ENCODE measurements at regions not wholly inside any gene's neighbourhood (a gene's known extent, or its start where the extent isn't known, plus 50 kb on each side); places are given as distances from the start of the nearest gene placed in this dataset.

DNA sequence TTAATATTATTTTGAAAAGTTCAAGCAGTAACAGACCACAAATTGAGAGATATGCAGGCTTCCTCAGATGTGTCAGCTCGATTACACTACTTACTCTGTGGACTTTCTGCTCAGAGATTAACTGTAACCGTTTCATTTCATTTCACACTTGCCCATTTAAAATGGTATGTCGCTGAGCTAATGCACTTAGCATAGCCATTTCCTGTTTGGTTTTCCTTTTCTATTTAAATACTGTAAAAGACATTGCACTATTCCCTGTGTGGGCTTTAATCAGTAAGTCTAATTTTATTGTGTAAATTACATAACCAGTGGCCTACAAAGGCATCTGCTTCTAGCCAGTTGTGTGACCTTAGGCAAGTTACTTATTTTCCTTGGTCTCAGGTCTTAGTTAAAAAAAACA is 237.6 kb downstream of the LACC1 start:
- H3K36me3 Mint-ChIP-seq (ENCODE audit: low read depth) = no peaks in the 10 kb centered on the region
- no peak overlapping the region for H3K4me3 Mint-ChIP-seq
- no peak overlapping the region for H3K27ac Mint-ChIP-seq
- H3K9me3 Mint-ChIP-seq = no peaks in the 10 kb centered on the region
- ATAC-seq = no peak
- DNase-seq = no peak
- no peaks in the 10 kb centered on the region for H3K27me3 Mint-ChIP-seq
- H3K4me1 Mint-ChIP-seq = peaks cover 22% of the 10 kb centered on the region

DNA sequence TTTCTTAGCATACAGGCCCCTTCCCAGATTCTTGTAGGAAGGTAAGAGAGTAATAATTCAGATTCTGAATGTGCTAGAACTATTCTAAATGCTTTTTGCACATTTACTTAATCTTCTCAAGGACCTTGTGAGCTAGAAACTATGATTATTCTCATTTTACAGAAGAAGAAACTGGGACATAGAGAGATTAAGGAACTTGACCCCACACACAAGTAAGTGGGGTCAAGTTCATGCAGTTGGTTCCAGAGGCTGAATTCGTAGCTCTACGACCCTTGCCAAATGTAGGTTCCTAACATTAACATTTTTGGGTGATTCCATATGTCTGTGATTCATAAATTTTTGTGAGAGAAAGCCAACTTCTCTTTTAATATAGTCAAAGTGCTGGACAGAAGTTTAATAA is 238.1 kb downstream of the LACC1 start:
- H3K9me3 Mint-ChIP-seq = no peaks in the 10 kb centered on the region
- H3K27me3 Mint-ChIP-seq = no peaks in the 10 kb centered on the region
- DNase-seq (no peak), ATAC-seq (no peak)
- no peaks in the 10 kb centered on the region for H3K36me3 Mint-ChIP-seq (ENCODE audit: low read depth)
- no peak overlapping the region for H3K27ac Mint-ChIP-seq
- no peak overlapping the region for H3K4me3 Mint-ChIP-seq
- H3K4me1 Mint-ChIP-seq = peaks cover 22% of the 10 kb centered on the region

DNA sequence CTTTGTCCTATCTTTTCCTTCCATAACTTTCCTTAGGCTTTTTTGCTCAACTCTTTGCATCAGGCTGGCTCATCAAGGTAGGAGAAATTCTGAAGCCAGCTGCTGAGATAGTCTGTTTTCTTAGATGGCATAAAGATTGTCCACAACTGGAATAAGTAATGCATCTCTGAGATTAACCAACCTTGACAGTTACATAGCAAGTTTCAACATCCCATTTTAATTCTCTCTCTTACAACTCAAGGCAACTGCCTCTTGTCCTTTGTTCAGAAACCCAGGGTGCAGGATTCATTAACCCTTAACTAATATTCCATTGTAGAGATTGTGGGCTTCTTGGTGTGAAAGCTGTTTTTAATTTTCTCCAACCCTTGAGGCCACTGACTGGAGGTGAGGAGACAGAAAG is 239.2 kb downstream of the LACC1 start:
- Mint-ChIP-seq H3K4me3 (no peak overlapping the region), H3K9me3 (peaks cover 9% of the 10 kb centered on the region), H3K27ac (no peak overlapping the region), H3K27me3 (no peaks in the 10 kb centered on the region), H3K36me3 (ENCODE audit: low read depth) (no peaks in the 10 kb centered on the region), H3K4me1 (peaks cover 19% of the 10 kb centered on the region)
- ATAC-seq = no peak
- no peak for DNase-seq

DNA sequence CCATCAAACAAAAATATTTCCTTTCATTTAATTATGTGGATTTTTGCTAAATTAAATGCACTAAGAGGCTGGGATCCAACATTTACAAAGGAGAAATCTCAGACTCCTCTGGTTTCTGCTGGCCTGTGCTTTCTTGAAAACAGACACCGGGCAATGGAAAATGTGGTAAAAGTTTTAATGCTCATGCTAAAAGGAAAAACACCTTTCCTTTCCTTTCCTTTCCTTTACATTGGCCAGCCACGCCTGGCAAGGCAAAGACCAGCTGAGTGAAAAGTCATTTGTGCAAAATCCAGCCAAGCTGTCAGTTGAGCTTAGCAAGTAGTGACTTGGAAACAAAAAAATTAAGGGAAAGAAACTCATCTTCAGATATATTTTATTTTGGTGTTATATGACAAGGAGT is 240.3 kb downstream of the LACC1 start:
- H3K36me3 Mint-ChIP-seq (ENCODE audit: low read depth) = no peaks in the 10 kb centered on the region
- H3K27ac Mint-ChIP-seq = no peak overlapping the region
- peaks cover 18% of the 10 kb centered on the region for H3K9me3 Mint-ChIP-seq
- H3K4me1 Mint-ChIP-seq = peaks cover 19% of the 10 kb centered on the region
- DNase-seq = no peak
- H3K27me3 Mint-ChIP-seq = no peaks in the 10 kb centered on the region
- no peak for ATAC-seq
- no peak overlapping the region for H3K4me3 Mint-ChIP-seq

DNA sequence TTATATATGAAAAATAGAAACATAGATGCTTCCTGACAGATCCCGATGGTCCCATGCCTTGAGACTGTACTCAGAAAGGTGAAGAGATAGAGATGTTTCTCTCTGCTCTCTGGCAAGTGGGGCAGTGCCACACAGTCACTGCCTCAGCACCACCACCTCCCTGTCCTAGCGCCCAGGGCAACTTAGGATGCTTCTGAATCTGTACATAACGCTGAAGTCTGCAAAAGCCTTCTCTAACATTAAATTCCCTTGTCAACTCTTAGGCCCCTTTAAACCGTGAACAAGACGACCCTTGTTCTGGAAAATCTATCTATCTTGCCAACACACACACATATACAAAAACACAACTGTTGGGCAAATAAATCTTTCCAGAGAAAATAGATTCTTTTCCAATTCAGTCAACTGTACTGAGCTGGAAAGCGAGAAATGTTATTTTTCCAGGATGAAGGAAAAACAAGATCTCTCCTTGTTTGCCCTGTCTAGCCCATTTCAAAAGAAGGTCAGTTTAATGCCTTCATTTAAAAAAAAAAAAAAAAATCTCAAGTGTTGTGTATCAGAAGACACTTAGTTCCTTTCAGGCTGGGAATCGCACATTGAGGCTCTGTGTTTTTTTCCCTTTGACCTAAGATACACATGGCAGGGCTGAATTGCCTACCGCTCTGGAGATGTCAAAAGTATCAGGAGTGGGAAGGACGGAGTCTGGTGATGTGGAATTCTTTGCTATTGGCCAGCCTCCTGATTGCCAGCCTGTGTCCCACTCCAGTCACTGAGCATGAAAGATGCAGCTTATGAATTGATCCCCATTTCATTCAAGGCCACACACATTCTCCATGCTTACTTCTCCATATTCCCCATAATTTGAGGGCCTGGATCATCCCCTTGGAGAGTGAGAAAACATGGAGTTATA is 241.4 kb downstream of the LACC1 start:
- no peak for DNase-seq
- no peaks in the 10 kb centered on the region for H3K36me3 Mint-ChIP-seq (ENCODE audit: low read depth)

DNA sequence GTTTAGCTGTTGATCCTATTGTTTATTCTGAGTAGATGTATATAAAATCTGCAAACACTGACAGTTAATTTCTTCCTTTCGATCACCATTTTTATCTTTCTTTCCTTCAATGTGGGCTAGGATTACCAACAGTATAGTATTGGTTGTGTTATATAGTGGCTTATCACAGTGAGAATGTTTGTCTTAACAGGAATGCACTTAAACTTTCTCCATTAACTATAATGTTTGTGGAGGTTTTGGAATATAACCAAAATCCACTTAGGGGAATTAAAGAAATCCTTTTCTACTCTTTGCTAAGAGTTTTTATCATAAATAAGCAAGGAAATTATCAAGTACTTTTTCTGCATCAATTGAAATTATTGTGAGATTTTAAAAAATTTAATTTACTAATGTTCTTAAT is 244.6 kb downstream of the LACC1 start:
- Mint-ChIP-seq H3K27ac (no peak overlapping the region), H3K4me1 (no peaks in the 10 kb centered on the region)
- DNase-seq = no peak

More for the DNA sequence above, 241.4 kb downstream of the LACC1 start:
- peaks cover 19% of the 10 kb centered on the region for H3K4me1 Mint-ChIP-seq
- H3K27ac Mint-ChIP-seq = no peak overlapping the region
- H3K4me3 Mint-ChIP-seq = no peak overlapping the region
- ATAC-seq = no peak
- H3K27me3 Mint-ChIP-seq = no peaks in the 10 kb centered on the region
- peaks cover 18% of the 10 kb centered on the region for H3K9me3 Mint-ChIP-seq

DNA sequence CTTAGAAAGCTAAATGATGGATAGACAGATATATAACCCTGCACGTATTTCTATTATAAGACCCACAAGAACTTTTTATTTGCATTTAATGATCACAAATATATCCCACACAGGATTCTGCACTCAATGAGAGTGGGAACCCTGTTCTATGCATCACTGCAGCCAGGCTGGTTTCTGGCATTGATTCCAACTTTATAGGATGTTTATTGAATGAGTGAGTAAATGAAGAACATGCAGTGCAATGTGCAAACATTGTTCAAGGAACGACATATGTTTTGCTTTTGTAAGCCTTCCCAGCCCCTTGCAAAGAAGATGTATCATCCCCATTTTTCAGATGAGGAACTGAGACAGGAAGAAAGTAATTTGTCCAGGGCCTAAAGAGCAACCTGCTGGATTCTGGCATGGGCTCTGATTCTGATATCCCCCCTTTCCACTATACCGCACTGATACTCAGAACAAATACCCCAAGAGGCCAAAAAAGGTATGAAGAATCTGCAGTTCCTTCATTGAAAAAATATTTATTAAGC is 246.3 kb downstream of the LACC1 start:
- Mint-ChIP-seq H3K4me1 (no peaks in the 10 kb centered on the region), H3K27me3 (peaks cover 8% of the 10 kb centered on the region), H3K4me3 (no peak overlapping the region), H3K27ac (no peak overlapping the region), H3K9me3 (peaks cover 18% of the 10 kb centered on the region), H3K36me3 (ENCODE audit: low read depth) (no peaks in the 10 kb centered on the region)
- ATAC-seq (no peak), DNase-seq (no peak)

More for the DNA sequence above, 244.6 kb downstream of the LACC1 start:
- Mint-ChIP-seq H3K36me3 (ENCODE audit: low read depth) (no peaks in the 10 kb centered on the region), H3K9me3 (peaks cover 18% of the 10 kb centered on the region), H3K27me3 (peaks cover 2% of the 10 kb centered on the region), H3K4me3 (no peak overlapping the region)
- ATAC-seq = no peak

DNA sequence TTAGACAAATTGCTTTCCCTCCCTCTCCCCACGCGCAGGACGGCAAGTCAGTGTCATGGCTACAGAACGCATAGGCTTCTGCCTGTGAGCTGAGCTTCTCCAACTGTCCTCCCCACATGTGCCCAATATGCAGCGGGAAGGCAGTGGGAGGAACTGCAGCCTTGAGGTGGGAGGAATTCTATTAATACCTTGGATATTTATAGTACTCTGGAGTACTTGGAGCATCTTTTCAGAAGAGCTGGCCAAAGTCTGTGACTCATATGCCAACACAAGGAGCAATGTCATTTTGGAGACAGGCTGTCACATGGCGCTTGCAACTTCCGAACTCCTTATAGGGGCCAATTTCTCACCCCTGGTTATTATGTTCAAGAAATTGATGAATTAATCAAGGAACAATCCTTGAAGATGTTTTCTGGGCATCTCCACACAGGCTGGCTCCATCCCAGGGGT is 245.0 kb upstream of the SERP2 start:
- H3K27me3 Mint-ChIP-seq = peaks cover 10% of the 10 kb centered on the region
- peaks cover 12% of the 10 kb centered on the region for H3K9me3 Mint-ChIP-seq
- no peak for DNase-seq
- ATAC-seq = no peak
- no peak overlapping the region for H3K4me3 Mint-ChIP-seq
- no peak overlapping the region for H3K27ac Mint-ChIP-seq
- peaks cover 1% of the 10 kb centered on the region for H3K4me1 Mint-ChIP-seq
- no peaks in the 10 kb centered on the region for H3K36me3 Mint-ChIP-seq (ENCODE audit: low read depth)

DNA sequence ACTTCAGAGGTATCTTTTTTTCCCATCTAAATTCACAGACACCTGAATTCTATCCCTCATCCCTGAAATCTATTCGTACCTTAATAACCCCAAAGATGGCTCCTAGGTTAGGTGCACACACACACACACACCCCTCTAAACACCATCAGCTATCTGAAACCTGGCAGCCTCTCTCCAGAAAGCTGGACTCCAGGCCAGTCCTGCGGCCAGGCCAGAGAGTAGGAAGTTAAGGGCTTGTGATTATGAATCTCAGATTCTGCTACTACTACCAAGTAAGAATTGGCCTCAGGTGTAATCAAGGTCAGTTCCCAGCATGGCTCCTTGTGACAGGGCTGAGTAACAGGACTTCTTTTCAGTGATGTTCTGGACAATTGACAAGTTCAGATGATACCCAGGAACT is 244.2 kb upstream of the SERP2 start:
- no peak for ATAC-seq
- Mint-ChIP-seq H3K27ac (no peak overlapping the region), H3K4me3 (no peak overlapping the region), H3K9me3 (peaks cover 3% of the 10 kb centered on the region), H3K27me3 (peaks cover 10% of the 10 kb centered on the region), H3K4me1 (peaks cover 2% of the 10 kb centered on the region), H3K36me3 (ENCODE audit: low read depth) (no peaks in the 10 kb centered on the region)
- DNase-seq = no peak

DNA sequence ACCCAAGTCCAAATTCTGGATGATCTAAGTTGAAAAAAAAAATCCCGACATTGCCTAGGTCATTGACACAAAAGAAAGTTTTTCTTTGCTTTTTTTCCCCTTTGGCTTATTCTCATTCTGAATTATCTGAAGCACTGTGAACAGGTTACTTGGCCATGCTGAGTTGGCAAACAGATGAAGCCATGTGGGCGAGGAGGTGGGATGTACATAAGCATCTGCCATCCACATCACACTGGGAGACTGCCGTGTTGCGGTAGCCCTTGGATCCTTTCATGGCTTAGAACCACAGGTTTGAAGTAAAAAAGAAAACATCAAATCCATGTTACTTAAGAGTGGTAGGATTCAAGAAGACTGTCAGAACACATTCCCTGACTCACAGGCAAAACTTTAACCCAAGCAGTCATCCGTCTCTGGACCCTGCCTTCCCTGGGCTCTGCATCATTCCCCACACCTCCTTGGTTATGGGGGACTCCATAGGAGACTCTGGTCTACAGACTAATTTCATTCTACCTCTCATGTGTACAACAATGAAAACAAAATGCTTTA is 242.5 kb upstream of the SERP2 start:
- no peaks in the 10 kb centered on the region for H3K36me3 Mint-ChIP-seq (ENCODE audit: low read depth)
- H3K27ac Mint-ChIP-seq = no peak overlapping the region
- peaks cover 10% of the 10 kb centered on the region for H3K4me1 Mint-ChIP-seq
- ATAC-seq (no peak), DNase-seq (no peak)
- H3K9me3 Mint-ChIP-seq = no peaks in the 10 kb centered on the region
- peaks cover 10% of the 10 kb centered on the region for H3K27me3 Mint-ChIP-seq
- H3K4me3 Mint-ChIP-seq = no peak overlapping the region

DNA sequence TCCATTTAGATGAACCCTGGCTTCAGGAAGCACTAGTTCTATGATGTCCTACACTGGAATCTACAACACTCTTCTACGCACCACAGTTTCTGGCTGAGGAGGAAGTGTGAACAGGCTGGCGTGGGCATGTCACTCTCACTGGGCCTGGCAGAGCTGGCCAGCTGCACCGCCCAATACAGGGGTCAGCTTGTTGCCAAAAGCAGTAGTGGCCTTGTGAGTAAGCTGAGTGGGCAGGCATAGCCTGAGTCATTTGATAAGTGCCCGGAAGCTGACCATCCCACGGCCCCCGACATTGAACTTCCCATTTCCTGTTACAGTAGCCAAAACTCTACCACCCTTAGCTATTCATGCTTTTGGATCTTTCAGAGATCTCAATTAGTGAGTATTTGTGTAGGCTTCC is 240.9 kb upstream of the SERP2 start:
- Mint-ChIP-seq H3K27ac (peak overlapping the region; percentile 32), H3K4me1 (peaks cover 23% of the 10 kb centered on the region), H3K4me3 (no peak overlapping the region), H3K36me3 (ENCODE audit: low read depth) (no peaks in the 10 kb centered on the region), H3K9me3 (no peaks in the 10 kb centered on the region), H3K27me3 (peaks cover 10% of the 10 kb centered on the region)
- ATAC-seq = no peak
- no peak for DNase-seq

DNA sequence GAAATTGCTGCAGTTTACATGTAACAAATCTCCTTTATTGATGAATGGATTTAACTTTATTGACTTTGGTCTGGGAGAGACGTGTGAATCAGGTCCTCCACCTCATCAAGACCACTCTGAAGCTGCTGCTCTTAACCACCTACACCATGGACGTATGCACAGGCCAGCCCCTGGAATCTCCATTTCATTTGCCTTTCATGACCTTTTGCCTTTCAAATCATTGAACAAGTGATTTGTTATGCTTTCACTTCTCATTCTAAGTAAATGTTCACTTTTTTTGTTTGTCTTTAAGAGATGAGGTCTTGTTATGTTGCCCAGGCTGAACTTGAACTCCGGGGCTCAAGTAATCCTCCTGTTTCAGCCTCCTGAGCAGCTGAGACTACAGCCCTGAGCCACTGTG is 240.0 kb upstream of the SERP2 start:
- H3K27ac Mint-ChIP-seq = no peak overlapping the region
- no peak for ATAC-seq
- no peak for DNase-seq
- H3K27me3 Mint-ChIP-seq = peaks cover 10% of the 10 kb centered on the region
- H3K4me1 Mint-ChIP-seq = peaks cover 23% of the 10 kb centered on the region
- H3K36me3 Mint-ChIP-seq (ENCODE audit: low read depth) = no peaks in the 10 kb centered on the region
- H3K9me3 Mint-ChIP-seq = no peaks in the 10 kb centered on the region
- no peak overlapping the region for H3K4me3 Mint-ChIP-seq

DNA sequence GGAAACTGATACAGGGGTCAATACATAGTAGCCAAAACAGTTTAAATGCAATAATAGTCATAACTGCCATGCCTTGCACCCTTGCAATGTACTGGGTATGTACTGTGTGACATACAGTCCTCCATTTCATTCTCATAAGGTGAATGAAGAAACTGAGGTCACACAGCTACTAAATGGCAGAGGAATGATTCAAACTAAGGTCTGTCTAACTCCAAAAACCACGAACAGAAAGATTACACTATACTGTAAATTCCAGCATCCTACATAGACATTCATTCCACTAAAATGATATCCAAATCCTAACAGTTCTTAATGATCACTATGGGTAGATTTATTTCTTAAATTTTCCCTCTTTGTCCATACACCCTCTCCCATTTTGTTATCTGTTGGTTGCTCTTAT is 238.1 kb upstream of the SERP2 start:
- DNase-seq = no peak
- ATAC-seq = no peak
- H3K4me3 Mint-ChIP-seq = no peak overlapping the region

DNA sequence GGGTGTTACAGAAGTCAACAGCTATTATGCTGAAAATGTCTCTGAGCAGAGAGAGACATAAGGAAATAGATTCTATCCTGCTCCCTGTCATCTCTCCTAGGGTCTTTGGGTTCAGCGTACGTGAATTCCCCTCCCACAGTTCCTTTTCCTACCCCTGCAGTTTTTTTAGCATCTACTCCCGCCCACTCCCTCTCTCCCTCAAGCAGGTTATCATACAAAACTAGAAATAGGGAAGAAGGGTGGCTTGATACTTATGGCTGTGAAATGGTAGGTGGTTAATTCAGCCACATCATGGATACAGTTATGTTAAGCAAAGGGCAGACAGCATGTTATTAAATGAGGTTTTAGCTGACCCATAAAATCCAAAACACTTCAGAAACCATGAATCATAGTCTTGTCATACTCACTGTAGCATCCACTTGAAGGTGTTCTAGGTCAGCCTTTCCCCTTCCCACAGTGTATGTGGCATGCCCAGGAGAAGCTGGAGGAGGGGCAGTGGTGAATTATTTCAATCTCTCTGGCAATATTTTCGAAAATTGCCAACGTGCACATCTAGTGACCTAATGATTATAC is 236.8 kb upstream of the SERP2 start:
- DNase-seq (no peak), ATAC-seq (peak; percentile 53)
- H3K36me3 Mint-ChIP-seq (ENCODE audit: low read depth) = no peaks in the 10 kb centered on the region
- no peaks in the 10 kb centered on the region for H3K9me3 Mint-ChIP-seq
- H3K4me3 Mint-ChIP-seq = no peak overlapping the region
- peaks cover 4% of the 10 kb centered on the region for H3K27me3 Mint-ChIP-seq
- peaks cover 28% of the 10 kb centered on the region for H3K4me1 Mint-ChIP-seq
- peak overlapping the region; percentile 9 for H3K27ac Mint-ChIP-seq

More for the DNA sequence above, 238.1 kb upstream of the SERP2 start:
- H3K4me1 Mint-ChIP-seq = peaks cover 23% of the 10 kb centered on the region
- no peak overlapping the region for H3K27ac Mint-ChIP-seq
- no peaks in the 10 kb centered on the region for H3K36me3 Mint-ChIP-seq (ENCODE audit: low read depth)
- peaks cover 7% of the 10 kb centered on the region for H3K27me3 Mint-ChIP-seq
- no peaks in the 10 kb centered on the region for H3K9me3 Mint-ChIP-seq

DNA sequence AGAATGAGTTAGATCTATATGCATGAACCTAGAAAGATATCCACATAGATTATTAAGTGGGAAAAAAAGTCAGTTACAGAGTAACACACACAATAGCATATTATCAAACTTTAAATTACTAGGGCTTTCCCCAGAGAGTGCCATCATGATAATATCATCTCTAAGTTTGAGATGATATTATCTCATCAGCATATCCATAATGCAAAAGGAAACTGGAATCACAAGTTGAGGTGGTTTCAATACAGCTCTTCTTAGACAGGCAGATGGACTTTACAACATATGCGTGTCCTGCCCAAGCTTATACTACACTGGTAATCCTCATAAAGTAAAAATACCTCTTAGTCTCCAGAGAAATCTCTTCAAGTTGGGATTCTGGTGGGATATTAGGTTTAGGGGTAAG is 236.2 kb upstream of the SERP2 start:
- no peak overlapping the region for H3K27ac Mint-ChIP-seq
- H3K9me3 Mint-ChIP-seq = no peaks in the 10 kb centered on the region
- DNase-seq (no peak), ATAC-seq (no peak)
- H3K27me3 Mint-ChIP-seq = peaks cover 4% of the 10 kb centered on the region
- no peak overlapping the region for H3K4me3 Mint-ChIP-seq
- peaks cover 32% of the 10 kb centered on the region for H3K4me1 Mint-ChIP-seq
- H3K36me3 Mint-ChIP-seq (ENCODE audit: low read depth) = no peaks in the 10 kb centered on the region

Measured in activated naive CD8-positive, alpha-beta T cell treated with anti-CD3 and anti-CD28 coated beads, Interleukin-2, amount 50 U/mL, for 24 hours (primary cell).